ENCODE measurements at regions not wholly inside any gene's neighbourhood (a gene's known extent, or its start where the extent isn't known, plus 50 kb on each side); places are given as distances from the start of the nearest gene placed in this dataset.

DNA sequence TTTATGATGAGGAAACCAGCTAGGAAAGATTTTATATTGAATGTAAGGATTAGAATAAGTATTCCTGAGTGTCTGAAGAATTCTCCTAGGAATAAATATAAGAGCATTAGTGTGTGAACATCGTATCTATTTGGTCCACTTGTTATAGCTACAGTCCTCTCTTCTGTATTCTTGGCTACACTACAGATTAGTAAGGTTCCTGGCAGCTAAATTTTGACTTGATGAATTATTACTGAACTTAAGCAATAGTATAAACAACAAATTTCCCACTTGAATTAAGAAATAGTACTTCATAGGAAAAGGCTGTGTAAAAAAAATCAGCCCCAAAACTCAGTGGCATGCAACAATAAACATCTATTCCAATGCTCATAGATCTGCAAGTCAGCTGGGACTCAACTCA is 138.4 kb upstream of the G2E3 start:
- TF ChIP-seq POLR2AphosphoS5 (IDR thresholded peaks at IDR 0.05; ENCODE audit: low read depth, low read length): no peak
- TF ChIP-seq, protein P1, sequence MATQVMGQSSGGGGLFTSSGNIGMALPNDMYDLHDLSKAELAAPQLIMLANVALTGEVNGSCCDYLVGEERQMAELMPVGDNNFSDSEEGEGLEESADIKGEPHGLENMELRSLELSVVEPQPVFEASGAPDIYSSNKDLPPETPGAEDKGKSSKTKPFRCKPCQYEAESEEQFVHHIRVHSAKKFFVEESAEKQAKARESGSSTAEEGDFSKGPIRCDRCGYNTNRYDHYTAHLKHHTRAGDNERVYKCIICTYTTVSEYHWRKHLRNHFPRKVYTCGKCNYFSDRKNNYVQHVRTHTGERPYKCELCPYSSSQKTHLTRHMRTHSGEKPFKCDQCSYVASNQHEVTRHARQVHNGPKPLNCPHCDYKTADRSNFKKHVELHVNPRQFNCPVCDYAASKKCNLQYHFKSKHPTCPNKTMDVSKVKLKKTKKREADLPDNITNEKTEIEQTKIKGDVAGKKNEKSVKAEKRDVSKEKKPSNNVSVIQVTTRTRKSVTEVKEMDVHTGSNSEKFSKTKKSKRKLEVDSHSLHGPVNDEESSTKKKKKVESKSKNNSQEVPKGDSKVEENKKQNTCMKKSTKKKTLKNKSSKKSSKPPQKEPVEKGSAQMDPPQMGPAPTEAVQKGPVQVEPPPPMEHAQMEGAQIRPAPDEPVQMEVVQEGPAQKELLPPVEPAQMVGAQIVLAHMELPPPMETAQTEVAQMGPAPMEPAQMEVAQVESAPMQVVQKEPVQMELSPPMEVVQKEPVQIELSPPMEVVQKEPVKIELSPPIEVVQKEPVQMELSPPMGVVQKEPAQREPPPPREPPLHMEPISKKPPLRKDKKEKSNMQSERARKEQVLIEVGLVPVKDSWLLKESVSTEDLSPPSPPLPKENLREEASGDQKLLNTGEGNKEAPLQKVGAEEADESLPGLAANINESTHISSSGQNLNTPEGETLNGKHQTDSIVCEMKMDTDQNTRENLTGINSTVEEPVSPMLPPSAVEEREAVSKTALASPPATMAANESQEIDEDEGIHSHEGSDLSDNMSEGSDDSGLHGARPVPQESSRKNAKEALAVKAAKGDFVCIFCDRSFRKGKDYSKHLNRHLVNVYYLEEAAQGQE (IDR thresholded peaks at IDR 0.05; ENCODE audit: insufficient read depth in 1 of 2, low read depth in 2 of 2, low read length in 2 of 2): no peak
- TF ChIP-seq FOXP2 (optimal IDR thresholded peaks at IDR 0.05; ENCODE audit: borderline replicate concordance, extremely low read depth, extremely low read length, insufficient read depth): no peak
- no peak for TF ChIP-seq TAF1 (IDR thresholded peaks at IDR 0.05; ENCODE audit: borderline replicate concordance, insufficient read depth, low read length)
